HEK293 (cell line): ENCODE measurements at regions not wholly inside any gene's neighbourhood (a gene's known extent, or its start where the extent isn't known, plus 50 kb on each side); places are given as distances from the start of the nearest gene placed in this dataset.

Source experiments
- CTCF ChIA-PET: fragments of 350-600 bp; formaldehyde crosslinking; extraction: SDS; loops from one replicate; lab custom pipeline; 2021; ENCODE audit warnings: antibody characterized with exemption; lab: Yijun Ruan, JAX
- POLR2A ChIA-PET: fragments of 300-600 bp; formaldehyde crosslinking; extraction: SDS; loops from one replicate; lab custom pipeline; 2020; ENCODE audit warnings: antibody characterized with exemption, inconsistent platforms; lab: Yijun Ruan, JAX
- H3K27ac ChIP-seq: fragments of 200-500 bp; sonication (Bioruptor generic); 2 replicates; pipeline ENCODE4 v1.5.1; 2014; ENCODE audit warnings: low read depth, low read length, control low read depth, inconsistent platforms; ENCODE audit errors: extremely low read depth
- H3K36me3 ChIP-seq, 2 experiments: fragments of 200-500 bp in 1 of 2; sonication (Bioruptor generic) in 1 of 2; 1 replicate in 1 of 2; 2 replicates in 1 of 2; pipeline ENCODE4 v1.5.1; 2014 to 2017; ENCODE audit warnings: inconsistent platforms in 2 of 2, low read length in 2 of 2; ENCODE audit not compliant: control insufficient read depth in 2 of 2, insufficient read depth in 1 of 2
- H3K4me1 ChIP-seq: fragments of 200-500 bp; sonication (Bioruptor generic); 2 replicates; pipeline ENCODE4 v1.5.1; 2014; ENCODE audit warnings: mild to moderate bottlenecking, low read length, inconsistent platforms; ENCODE audit not compliant: control insufficient read depth, insufficient read depth
- H3K4me3 ChIP-seq: 2 replicates; pipeline ENCODE4 v1.5.1; 2011; ENCODE audit warnings: low read depth, mild to moderate bottlenecking, control low read depth, low read length, moderate library complexity
- H3K9me3 ChIP-seq: fragments of 200-500 bp; sonication (Bioruptor generic); 2 replicates; pipeline ENCODE4 v1.5.1; 2014; ENCODE audit warnings: low read depth, low read length, inconsistent platforms; ENCODE audit not compliant: control insufficient read depth, insufficient read depth
- MZF1 ChIP-seq: fragments of 450-650 bp; formaldehyde crosslinking; IDR thresholded peaks from 2 replicates; pipeline ENCODE4 v1.5.1; 2017; ENCODE audit warnings: missing biosample characterization, missing genetic modification characterization, borderline replicate concordance
- PRDM1 ChIP-seq: fragments of 450-650 bp; formaldehyde crosslinking; IDR thresholded peaks from 2 replicates; pipeline ENCODE4; 2016; ENCODE audit warnings: missing biosample characterization, missing genetic modification characterization
- YY2 ChIP-seq: fragments of 450-650 bp; formaldehyde crosslinking; IDR thresholded peaks from 2 replicates; pipeline ENCODE4 v1.5.1; 2016; ENCODE audit warnings: missing biosample characterization, missing genetic modification characterization
- ZBTB7A ChIP-seq: fragments of 450-650 bp; formaldehyde crosslinking; IDR thresholded peaks from 2 replicates; pipeline ENCODE4 v1.5.1; 2016; ENCODE audit warnings: low read depth, missing biosample characterization, missing genetic modification characterization
- ZFP3 ChIP-seq: fragments of 450-650 bp; formaldehyde crosslinking; IDR thresholded peaks from 2 replicates; pipeline ENCODE4 v1.5.1; 2016; ENCODE audit warnings: low read depth, missing biosample characterization, missing genetic modification characterization
- ZFP37 ChIP-seq: fragments of 450-650 bp; formaldehyde crosslinking; IDR thresholded peaks from 2 replicates; pipeline ENCODE4 v1.5.1; 2016; ENCODE audit warnings: missing biosample characterization, missing genetic modification characterization
- ZIC2 ChIP-seq: fragments of 450-650 bp; formaldehyde crosslinking; IDR thresholded peaks from 2 replicates; pipeline ENCODE4 v1.5.1; 2016; ENCODE audit warnings: missing biosample characterization, missing genetic modification characterization
- ZNF112 ChIP-seq: fragments of 450-650 bp; formaldehyde crosslinking; IDR thresholded peaks from 2 replicates; pipeline ENCODE4 v1.5.0; 2017; ENCODE audit warnings: missing biosample characterization, missing genetic modification characterization
- ZNF335 ChIP-seq: fragments of 450-650 bp; formaldehyde crosslinking; conservative IDR thresholded peaks from 2 replicates; pipeline ENCODE4 v1.5.1; 2016; ENCODE audit warnings: missing biosample characterization, missing genetic modification characterization
- ZNF426 ChIP-seq: fragments of 450-650 bp; formaldehyde crosslinking; IDR thresholded peaks from 2 replicates; pipeline ENCODE4 v1.5.1; 2017; ENCODE audit warnings: missing biosample characterization, missing genetic modification characterization, mild to moderate bottlenecking, inconsistent platforms, moderate library complexity
- ZNF561 ChIP-seq: fragments of 450-650 bp; IDR thresholded peaks from 2 replicates; pipeline ENCODE4 v1.5.1; 2018; ENCODE audit warnings: missing biosample characterization, missing genetic modification characterization, borderline replicate concordance
- ZNF791 ChIP-seq: fragments of 450-650 bp; formaldehyde crosslinking; IDR thresholded peaks from 2 replicates; pipeline ENCODE4 v1.5.1; 2016; ENCODE audit warnings: missing biosample characterization, missing genetic modification characterization
- ZNF792 ChIP-seq: fragments of 450-650 bp; formaldehyde crosslinking; IDR thresholded peaks from 2 replicates; pipeline ENCODE4 v1.5.1; 2016; ENCODE audit warnings: missing biosample characterization, missing genetic modification characterization
- TF ChIP-seq, protein P1 (sequence below): fragments of 450-650 bp; formaldehyde crosslinking; IDR thresholded peaks from 2 replicates; pipeline ENCODE4 v1.5.0; 2017; ENCODE audit warnings: missing biosample characterization, missing genetic modification characterization, borderline replicate concordance
- TF ChIP-seq, protein P2 (sequence below): fragments of 450-650 bp; formaldehyde crosslinking; IDR thresholded peaks from 2 replicates; pipeline ENCODE4 v1.5.1; 2016; ENCODE audit warnings: missing biosample characterization, missing genetic modification characterization
- TF ChIP-seq, protein P3 (sequence below): fragments of 450-650 bp; formaldehyde crosslinking; IDR thresholded peaks from 2 replicates; pipeline ENCODE4 v1.5.1; 2016; ENCODE audit warnings: missing biosample characterization, missing genetic modification characterization
- TF ChIP-seq, protein P4 (sequence below): fragments of 450-650 bp; formaldehyde crosslinking; conservative IDR thresholded peaks from 2 replicates; pipeline ENCODE4 v1.5.1; 2016; ENCODE audit warnings: low read depth, missing biosample characterization, missing genetic modification characterization
- TF ChIP-seq, protein P5 (sequence below): fragments of 450-650 bp; formaldehyde crosslinking; IDR thresholded peaks from 2 replicates; pipeline ENCODE4 v1.5.1; 2016; ENCODE audit warnings: missing biosample characterization, missing genetic modification characterization
- TF ChIP-seq, protein P6 (sequence below): fragments of 450-650 bp; IDR thresholded peaks from 2 replicates; pipeline ENCODE4 v1.5.1; 2018; ENCODE audit warnings: missing biosample characterization, mild to moderate bottlenecking, missing genetic modification characterization
- TF ChIP-seq, protein P7 (sequence below): fragments of 450-650 bp; formaldehyde crosslinking; optimal IDR thresholded peaks from 2 replicates; pipeline ENCODE3; 2016; ENCODE audit warnings: missing biosample characterization, mild to moderate bottlenecking, missing genetic modification characterization

DNA sequence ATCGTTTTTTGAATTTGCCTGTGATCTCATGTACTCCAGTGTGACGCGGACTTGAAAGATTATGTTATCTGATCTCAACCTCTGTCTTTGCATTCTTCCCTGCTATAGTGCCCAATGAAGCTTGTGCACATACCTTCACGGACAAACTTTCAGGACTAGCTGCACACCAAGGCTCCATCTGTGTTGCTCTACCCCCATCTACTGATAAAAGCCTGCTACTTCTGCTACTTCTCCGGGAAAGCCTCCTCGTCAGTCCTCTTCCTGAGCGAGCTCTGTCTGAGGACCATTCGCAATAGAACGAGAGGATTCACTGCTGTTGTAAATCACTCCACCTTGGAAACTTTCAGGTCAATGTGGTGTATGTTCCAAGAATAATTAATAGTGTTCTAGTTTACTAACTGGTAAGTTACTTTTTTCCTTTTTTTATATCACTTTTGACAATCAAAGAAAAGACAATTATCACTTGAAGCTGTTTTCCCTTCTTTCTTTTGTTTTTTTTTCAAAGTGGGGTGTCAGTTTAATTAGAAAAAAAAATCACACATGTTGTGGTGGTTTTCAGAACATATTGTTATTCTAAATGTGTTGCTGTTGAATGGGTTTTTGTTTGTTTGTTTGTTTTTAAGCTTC lies 217.6 kb downstream of the ARRDC4 start:
- Histone ChIP-seq H3K36me3 (no peaks in the 10 kb centered on the region), H3K4me3 (no peak overlapping the region), H3K4me1 (no peaks in the 10 kb centered on the region), H3K9me3 (no peaks in the 10 kb centered on the region), H3K27ac (no peak overlapping the region)
- ChIA-PET POLR2A (interaction anchor here (1.0 kb wide), 1 partner anchor 273 kb away, joined by 4 read pairs; no protein-coding TSS in a partner anchor), CTCF (interaction anchor here (0.6 to 5.8 kb wide), 58 partner anchors 8 to 989 kb away, joined by 3 to 53 read pairs (median 4); no protein-coding TSS in a partner anchor)
- TF ChIP-seq, protein P1, sequence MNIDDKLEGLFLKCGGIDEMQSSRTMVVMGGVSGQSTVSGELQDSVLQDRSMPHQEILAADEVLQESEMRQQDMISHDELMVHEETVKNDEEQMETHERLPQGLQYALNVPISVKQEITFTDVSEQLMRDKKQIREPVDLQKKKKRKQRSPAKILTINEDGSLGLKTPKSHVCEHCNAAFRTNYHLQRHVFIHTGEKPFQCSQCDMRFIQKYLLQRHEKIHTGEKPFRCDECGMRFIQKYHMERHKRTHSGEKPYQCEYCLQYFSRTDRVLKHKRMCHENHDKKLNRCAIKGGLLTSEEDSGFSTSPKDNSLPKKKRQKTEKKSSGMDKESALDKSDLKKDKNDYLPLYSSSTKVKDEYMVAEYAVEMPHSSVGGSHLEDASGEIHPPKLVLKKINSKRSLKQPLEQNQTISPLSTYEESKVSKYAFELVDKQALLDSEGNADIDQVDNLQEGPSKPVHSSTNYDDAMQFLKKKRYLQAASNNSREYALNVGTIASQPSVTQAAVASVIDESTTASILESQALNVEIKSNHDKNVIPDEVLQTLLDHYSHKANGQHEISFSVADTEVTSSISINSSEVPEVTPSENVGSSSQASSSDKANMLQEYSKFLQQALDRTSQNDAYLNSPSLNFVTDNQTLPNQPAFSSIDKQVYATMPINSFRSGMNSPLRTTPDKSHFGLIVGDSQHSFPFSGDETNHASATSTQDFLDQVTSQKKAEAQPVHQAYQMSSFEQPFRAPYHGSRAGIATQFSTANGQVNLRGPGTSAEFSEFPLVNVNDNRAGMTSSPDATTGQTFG (tag by site-specific recombination): no peak
- TF ChIP-seq PRDM1 (tag by site-specific recombination) (no peak), ZNF112 (no peak), ZNF426 (tag by site-specific recombination) (no peak), ZBTB7A (no peak), ZNF792 (no peak), ZNF561 (tag by site-specific recombination) (no peak), ZNF335 (tag by site-specific recombination) (no peak), ZFP37 (peak; percentile 48; the same call in 1 of the 2 replicates), YY2 (tag by site-specific recombination) (no peak), ZIC2 (tag by site-specific recombination) (no peak), ZFP3 (no peak), MZF1 (tag by site-specific recombination) (no peak), ZNF791 (tag by site-specific recombination) (no peak)
- TF ChIP-seq, protein P2, sequence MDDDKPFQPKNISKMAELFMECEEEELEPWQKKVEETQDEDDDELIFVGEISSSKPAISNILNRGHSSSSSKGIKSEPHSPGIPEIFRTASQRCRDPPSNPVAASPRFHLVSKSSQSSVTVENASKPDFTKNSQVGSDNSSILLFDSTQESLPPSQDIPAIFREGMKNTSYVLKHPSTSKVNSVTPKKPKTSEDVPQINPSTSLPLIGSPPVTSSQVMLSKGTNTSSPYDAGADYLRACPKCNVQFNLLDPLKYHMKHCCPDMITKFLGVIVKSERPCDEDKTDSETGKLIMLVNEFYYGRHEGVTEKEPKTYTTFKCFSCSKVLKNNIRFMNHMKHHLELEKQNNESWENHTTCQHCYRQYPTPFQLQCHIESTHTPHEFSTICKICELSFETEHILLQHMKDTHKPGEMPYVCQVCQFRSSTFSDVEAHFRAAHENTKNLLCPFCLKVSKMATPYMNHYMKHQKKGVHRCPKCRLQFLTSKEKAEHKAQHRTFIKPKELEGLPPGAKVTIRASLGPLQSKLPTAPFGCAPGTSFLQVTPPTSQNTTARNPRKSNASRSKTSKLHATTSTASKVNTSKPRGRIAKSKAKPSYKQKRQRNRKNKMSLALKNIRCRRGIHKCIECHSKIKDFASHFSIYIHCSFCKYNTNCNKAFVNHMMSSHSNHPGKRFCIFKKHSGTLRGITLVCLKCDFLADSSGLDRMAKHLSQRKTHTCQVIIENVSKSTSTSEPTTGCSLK: no peak
- TF ChIP-seq, protein P3, sequence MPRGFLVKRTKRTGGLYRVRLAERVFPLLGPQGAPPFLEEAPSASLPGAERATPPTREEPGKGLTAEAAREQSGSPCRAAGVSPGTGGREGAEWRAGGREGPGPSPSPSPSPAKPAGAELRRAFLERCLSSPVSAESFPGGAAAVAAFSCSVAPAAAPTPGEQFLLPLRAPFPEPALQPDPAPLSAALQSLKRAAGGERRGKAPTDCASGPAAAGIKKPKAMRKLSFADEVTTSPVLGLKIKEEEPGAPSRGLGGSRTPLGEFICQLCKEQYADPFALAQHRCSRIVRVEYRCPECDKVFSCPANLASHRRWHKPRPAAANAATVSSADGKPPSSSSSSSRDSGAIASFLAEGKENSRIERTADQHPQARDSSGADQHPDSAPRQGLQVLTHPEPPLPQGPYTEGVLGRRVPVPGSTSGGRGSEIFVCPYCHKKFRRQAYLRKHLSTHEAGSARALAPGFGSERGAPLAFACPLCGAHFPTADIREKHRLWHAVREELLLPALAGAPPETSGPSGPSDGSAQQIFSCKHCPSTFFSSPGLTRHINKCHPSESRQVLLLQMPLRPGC (tag by site-specific recombination): peak; percentile 54; the same call in 1 of the 2 replicates
- TF ChIP-seq, protein P4, sequence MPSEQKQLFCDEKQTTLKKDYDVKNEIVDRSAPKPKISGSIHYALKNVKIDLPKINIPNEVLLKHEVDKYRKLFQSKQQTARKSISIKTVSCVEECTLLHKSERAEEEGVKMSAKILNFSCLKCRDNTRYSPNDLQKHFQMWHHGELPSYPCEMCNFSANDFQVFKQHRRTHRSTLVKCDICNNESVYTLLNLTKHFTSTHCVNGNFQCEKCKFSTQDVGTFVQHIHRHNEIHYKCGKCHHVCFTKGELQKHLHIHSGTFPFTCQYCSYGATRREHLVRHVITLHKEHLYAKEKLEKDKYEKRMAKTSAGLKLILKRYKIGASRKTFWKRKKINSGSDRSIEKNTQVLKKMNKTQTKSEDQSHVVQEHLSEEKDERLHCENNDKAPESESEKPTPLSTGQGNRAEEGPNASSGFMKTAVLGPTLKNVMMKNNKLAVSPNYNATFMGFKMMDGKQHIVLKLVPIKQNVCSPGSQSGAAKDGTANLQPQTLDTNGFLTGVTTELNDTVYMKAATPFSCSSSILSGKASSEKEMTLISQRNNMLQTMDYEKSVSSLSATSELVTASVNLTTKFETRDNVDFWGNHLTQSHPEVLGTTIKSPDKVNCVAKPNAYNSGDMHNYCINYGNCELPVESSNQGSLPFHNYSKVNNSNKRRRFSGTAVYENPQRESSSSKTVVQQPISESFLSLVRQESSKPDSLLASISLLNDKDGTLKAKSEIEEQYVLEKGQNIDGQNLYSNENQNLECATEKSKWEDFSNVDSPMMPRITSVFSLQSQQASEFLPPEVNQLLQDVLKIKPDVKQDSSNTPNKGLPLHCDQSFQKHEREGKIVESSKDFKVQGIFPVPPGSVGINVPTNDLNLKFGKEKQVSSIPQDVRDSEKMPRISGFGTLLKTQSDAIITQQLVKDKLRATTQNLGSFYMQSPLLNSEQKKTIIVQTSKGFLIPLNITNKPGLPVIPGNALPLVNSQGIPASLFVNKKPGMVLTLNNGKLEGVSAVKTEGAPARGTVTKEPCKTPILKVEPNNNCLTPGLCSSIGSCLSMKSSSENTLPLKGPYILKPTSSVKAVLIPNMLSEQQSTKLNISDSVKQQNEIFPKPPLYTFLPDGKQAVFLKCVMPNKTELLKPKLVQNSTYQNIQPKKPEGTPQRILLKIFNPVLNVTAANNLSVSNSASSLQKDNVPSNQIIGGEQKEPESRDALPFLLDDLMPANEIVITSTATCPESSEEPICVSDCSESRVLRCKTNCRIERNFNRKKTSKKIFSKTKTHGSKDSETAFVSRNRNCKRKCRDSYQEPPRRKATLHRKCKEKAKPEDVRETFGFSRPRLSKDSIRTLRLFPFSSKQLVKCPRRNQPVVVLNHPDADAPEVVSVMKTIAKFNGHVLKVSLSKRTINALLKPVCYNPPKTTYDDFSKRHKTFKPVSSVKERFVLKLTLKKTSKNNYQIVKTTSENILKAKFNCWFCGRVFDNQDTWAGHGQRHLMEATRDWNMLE: no peak
- TF ChIP-seq, protein P5, sequence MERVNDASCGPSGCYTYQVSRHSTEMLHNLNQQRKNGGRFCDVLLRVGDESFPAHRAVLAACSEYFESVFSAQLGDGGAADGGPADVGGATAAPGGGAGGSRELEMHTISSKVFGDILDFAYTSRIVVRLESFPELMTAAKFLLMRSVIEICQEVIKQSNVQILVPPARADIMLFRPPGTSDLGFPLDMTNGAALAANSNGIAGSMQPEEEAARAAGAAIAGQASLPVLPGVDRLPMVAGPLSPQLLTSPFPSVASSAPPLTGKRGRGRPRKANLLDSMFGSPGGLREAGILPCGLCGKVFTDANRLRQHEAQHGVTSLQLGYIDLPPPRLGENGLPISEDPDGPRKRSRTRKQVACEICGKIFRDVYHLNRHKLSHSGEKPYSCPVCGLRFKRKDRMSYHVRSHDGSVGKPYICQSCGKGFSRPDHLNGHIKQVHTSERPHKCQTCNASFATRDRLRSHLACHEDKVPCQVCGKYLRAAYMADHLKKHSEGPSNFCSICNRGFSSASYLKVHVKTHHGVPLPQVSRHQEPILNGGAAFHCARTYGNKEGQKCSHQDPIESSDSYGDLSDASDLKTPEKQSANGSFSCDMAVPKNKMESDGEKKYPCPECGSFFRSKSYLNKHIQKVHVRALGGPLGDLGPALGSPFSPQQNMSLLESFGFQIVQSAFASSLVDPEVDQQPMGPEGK (tag by site-specific recombination): no peak
- TF ChIP-seq, protein P6, sequence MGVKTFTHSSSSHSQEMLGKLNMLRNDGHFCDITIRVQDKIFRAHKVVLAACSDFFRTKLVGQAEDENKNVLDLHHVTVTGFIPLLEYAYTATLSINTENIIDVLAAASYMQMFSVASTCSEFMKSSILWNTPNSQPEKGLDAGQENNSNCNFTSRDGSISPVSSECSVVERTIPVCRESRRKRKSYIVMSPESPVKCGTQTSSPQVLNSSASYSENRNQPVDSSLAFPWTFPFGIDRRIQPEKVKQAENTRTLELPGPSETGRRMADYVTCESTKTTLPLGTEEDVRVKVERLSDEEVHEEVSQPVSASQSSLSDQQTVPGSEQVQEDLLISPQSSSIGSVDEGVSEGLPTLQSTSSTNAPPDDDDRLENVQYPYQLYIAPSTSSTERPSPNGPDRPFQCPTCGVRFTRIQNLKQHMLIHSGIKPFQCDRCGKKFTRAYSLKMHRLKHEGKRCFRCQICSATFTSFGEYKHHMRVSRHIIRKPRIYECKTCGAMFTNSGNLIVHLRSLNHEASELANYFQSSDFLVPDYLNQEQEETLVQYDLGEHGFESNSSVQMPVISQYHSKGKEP: no peak
- TF ChIP-seq, protein P7, sequence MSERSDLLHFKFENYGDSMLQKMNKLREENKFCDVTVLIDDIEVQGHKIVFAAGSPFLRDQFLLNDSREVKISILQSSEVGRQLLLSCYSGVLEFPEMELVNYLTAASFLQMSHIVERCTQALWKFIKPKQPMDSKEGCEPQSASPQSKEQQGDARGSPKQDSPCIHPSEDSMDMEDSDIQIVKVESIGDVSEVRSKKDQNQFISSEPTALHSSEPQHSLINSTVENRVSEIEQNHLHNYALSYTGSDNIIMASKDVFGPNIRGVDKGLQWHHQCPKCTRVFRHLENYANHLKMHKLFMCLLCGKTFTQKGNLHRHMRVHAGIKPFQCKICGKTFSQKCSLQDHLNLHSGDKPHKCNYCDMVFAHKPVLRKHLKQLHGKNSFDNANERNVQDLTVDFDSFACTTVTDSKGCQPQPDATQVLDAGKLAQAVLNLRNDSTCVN (tag by site-specific recombination): no peak
